OCI-LY3 (cell line): ENCODE measurements at regions not wholly inside any gene's neighbourhood (a gene's known extent, or its start where the extent isn't known, plus 50 kb on each side); places are given as distances from the start of the nearest gene placed in this dataset.

Experiments
- EZH2phosphoT487 ChIP-seq: fragments of 200-600 bp; shearing (Covaris generic); IDR thresholded peaks from 2 replicates; pipeline ENCODE4 v1.6.1; 2018; ENCODE audit warnings: antibody characterized with exemption, mixed run types, low read depth
- TF ChIP-seq, protein P1 (sequence below): fragments of 200-600, 300-600 bp; sonication (generic); IDR thresholded peaks from 2 replicates; pipeline ENCODE4 v1.5.1; 2014; ENCODE audit warnings: antibody characterized with exemption, low read length, low read depth

DNA sequence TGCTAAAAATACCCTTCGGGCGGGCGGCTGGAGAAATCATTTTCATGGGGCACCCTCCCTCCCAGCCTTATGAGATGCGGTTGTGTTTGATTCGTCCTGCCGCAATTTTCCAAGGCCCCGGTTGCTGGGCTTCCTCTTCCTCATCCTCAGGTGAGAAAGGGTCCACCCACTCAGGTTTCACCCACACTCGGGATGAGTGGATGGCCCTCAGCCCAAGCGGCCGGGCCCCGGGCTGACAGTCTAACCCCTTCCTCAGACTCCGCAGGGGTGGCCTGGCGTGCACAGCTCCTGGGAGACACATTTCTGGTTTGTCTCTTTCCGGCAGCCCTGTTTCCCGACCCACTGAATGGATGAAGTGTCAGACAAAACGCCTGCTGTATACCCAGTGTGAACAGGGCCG lies 116.5 kb upstream of the LRPAP1 start:
- TF ChIP-seq, protein P1, sequence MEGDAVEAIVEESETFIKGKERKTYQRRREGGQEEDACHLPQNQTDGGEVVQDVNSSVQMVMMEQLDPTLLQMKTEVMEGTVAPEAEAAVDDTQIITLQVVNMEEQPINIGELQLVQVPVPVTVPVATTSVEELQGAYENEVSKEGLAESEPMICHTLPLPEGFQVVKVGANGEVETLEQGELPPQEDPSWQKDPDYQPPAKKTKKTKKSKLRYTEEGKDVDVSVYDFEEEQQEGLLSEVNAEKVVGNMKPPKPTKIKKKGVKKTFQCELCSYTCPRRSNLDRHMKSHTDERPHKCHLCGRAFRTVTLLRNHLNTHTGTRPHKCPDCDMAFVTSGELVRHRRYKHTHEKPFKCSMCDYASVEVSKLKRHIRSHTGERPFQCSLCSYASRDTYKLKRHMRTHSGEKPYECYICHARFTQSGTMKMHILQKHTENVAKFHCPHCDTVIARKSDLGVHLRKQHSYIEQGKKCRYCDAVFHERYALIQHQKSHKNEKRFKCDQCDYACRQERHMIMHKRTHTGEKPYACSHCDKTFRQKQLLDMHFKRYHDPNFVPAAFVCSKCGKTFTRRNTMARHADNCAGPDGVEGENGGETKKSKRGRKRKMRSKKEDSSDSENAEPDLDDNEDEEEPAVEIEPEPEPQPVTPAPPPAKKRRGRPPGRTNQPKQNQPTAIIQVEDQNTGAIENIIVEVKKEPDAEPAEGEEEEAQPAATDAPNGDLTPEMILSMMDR = no peak
- TF ChIP-seq EZH2phosphoT487 = no peak
